Heart left ventricle (tissue), 16 donors: ENCODE measurements at regions not wholly inside any gene's neighbourhood (a gene's known extent, or its start where the extent isn't known, plus 50 kb on each side); places are given as distances from the start of the nearest gene placed in this dataset.

Source experiments
- ATAC-seq, 4 donors: fragments of 200-7000 bp; cut with Tn5 transposase; one replicate each; pipeline ENCODE4 v1.9.1; 2020 to 2022; ENCODE audit warnings: moderate library complexity in 4 of 4, mild to moderate bottlenecking in 3 of 4, moderate number of reproducible peaks in 1 of 4
- DNase-seq, 5 donors: peaks; one replicate each; pipeline ENCODE4 v3.0.0-alpha.2; 2020
- H3K27ac ChIP-seq, 12 donors: fragments of 200-600 bp; sonication (generic) in 4 of 12; one replicate each; pipeline versions ENCODE4 v1.5.0 to v1.8.0; 2016 to 2022; ENCODE audit warnings: mild to moderate bottlenecking in 2 of 12
- H3K27me3 ChIP-seq, 9 donors: fragments of 200-600 bp; sonication (generic) in 2 of 9; one replicate each; pipeline versions ENCODE4 v1.5.1 to v1.8.0; 2016 to 2022; ENCODE audit warnings: mild to moderate bottlenecking in 3 of 9
- H3K36me3 ChIP-seq, 9 donors: fragments of 200-600 bp; sonication (generic) in 2 of 9; one replicate each; pipeline versions ENCODE4 v1.5.0 to v1.8.0; 2018 to 2022; ENCODE audit warnings: mild to moderate bottlenecking in 2 of 9
- H3K4me1 ChIP-seq, 12 donors: fragments of 200-600 bp; sonication (generic) in 4 of 12; one replicate each; pipeline versions ENCODE4 v1.5.0 to v1.8.0; 2016 to 2022; ENCODE audit warnings: mild to moderate bottlenecking in 3 of 12
- H3K4me3 ChIP-seq, 12 donors: fragments of 200-600 bp; sonication (generic) in 4 of 12; one replicate each; pipeline versions ENCODE4 v1.5.0 to v1.8.0; 2017 to 2022; ENCODE audit warnings: mild to moderate bottlenecking in 9 of 12, moderate library complexity in 4 of 12
- H3K9me3 ChIP-seq, 12 donors: fragments of 200-600 bp; sonication (generic) in 4 of 12; one replicate each; pipeline versions ENCODE4 v1.5.0 to v1.8.0; 2016 to 2022; ENCODE audit warnings: mild to moderate bottlenecking in 1 of 12
- POLR2A ChIP-seq, 2 donors: fragments of 450-650 bp; IDR thresholded peaks; one replicate each; pipeline ENCODE4 v1.6.1; 2017; ENCODE audit warnings: antibody characterized with exemption in 2 of 2, mild to moderate bottlenecking in 2 of 2, moderate library complexity in 2 of 2
- WGBS, 4 donors: extraction: QIAGEN DNeasy Blood & Tissue Kit in 2 of 4; methylation state at CpG; one replicate each; pipeline versions ENCODE4 v1.1.5 to v1.1.7; 2013 to 2018; 5-methylcytosine and 5-hydroxymethylcytosine counted together
- intact Hi-C, 10 donors: fragments of 100-400 bp; cut with DNase I; formaldehyde crosslinking; loops; one replicate each; pipeline versions ENCODE4 v1.11.1 to v1.14.2; 2022
- TF ChIP-seq, protein P1 (sequence below), 12 donors: fragments of 200-600 bp; sonication (generic) in 4 of 12; IDR thresholded peaks; one replicate each; pipeline versions ENCODE4 v1.5.0 to v1.8.0; 2018 to 2022; ENCODE audit warnings: antibody characterized with exemption in 12 of 12, mild to moderate bottlenecking in 5 of 12
- donor health status: ischemic (EF 13 %, LVEDD 7.1; RV severe dilation, severe dysfunction).
- donor health status: healthy with polysubstance abuse.
- donor health status: DM: no; HTN: yes; CAD: no.
- donor health status: DM: no; HTN: no; CAD: no.
- donor health status: ischemic (EF 25% LVEDD 6.9; RV normal size, moderate dysfunction).
- donor health status: ischemic (EF 25% LVEDD 5.7; RV mildly dilated, moderate dysfunction).
- donor health status: healthy.
- donor health status: DM: yes; HTN: yes; CAD: no.
- donor health status: ischemic (EF 35%, LVEDD 5.7; RV mildly dilated, moderate dysfunction).
- donor health status: nonischemic (EF 11% LVEDD 7.7; RV severe dilation, severe dysfunction).
- donor health status: DM: yes; HTN: yes; CAD: no.
- donor health status: PGD.
- donor health status: ischemic (EF 29% LVEDD 5.4; RV normal size, mild dysfunction).
- donor health status: nonischemic (EF 23%, LVEDD 6.1; RV moderate dilation, normal function).

DNA sequence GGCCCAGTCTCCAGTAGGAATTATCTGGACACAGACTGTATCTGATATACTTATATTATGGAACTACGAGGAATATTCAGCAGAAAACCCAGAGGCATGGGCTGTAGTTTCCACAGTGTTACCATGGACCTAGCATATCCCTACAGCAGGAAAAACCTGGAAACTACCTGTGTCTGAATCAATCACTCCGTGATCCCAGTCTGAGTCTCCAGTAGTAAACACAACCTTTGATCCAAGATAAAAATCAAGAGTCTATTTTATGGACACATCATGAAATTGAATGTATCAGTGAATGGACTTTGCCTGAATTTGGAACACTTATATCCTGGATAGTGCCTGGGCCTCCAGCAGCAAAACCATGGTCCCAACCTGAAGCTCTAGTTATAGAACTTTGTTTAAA, 57.5 kb upstream of the RBMY1B start:
- no peak for ATAC-seq
- H3K36me3 ChIP-seq: no peaks in the 10 kb centered on the region

DNA sequence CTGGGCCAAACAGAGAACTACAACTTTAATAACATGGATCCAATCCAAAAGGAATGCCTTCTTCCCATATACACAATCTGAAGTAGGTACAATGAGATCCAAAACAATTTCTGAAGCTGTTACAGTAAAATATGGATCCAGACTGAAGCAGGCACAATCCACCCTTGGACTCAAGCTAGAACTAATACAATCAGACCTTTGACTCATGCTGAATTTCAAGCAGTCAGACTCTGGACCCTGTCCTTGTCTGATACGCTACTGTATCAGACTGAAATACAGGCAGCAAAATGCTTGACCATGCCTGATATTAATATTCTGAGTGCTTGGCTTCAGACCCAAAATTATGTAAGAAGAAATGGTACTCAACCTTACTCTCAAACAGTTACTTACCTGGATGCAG, 57.0 kb upstream of the RBMY1B start:
- ATAC-seq (no peak), DNase-seq (no peak)
- Histone ChIP-seq H3K36me3 (no peaks in the 10 kb centered on the region), H3K4me3 (no peak overlapping the region), H3K4me1 (no peaks in the 10 kb centered on the region), H3K27ac (no peak overlapping the region), H3K9me3 (no peaks in the 10 kb centered on the region), H3K27me3 (no peaks in the 10 kb centered on the region)
- 59 to 85% methylated on average over 1 of the region's 1 CpG; no CpG with 5 or more reads in 2 of the 4 donors for WGBS, 4 donors
- intact Hi-C loops: no loop called here
- TF ChIP-seq POLR2A (IDR thresholded peaks at IDR 0.05): no peak
- TF ChIP-seq, protein P1, sequence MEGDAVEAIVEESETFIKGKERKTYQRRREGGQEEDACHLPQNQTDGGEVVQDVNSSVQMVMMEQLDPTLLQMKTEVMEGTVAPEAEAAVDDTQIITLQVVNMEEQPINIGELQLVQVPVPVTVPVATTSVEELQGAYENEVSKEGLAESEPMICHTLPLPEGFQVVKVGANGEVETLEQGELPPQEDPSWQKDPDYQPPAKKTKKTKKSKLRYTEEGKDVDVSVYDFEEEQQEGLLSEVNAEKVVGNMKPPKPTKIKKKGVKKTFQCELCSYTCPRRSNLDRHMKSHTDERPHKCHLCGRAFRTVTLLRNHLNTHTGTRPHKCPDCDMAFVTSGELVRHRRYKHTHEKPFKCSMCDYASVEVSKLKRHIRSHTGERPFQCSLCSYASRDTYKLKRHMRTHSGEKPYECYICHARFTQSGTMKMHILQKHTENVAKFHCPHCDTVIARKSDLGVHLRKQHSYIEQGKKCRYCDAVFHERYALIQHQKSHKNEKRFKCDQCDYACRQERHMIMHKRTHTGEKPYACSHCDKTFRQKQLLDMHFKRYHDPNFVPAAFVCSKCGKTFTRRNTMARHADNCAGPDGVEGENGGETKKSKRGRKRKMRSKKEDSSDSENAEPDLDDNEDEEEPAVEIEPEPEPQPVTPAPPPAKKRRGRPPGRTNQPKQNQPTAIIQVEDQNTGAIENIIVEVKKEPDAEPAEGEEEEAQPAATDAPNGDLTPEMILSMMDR (IDR thresholded peaks at IDR 0.05): no peak

More for the DNA sequence above, 57.5 kb upstream of the RBMY1B start:
- no peaks in the 10 kb centered on the region for H3K27me3 ChIP-seq
- no peak overlapping the region for H3K4me3 ChIP-seq
- no peak overlapping the region for H3K27ac ChIP-seq
- intact Hi-C loops: no loop called here
- TF ChIP-seq, protein P1 (IDR thresholded peaks at IDR 0.05): no peak
- TF ChIP-seq POLR2A (IDR thresholded peaks at IDR 0.05): no peak
- no peaks in the 10 kb centered on the region for H3K4me1 ChIP-seq
- WGBS, 4 donors: 53 to 54% methylated on average over 2 of the region's 2 CpGs; no CpG with 5 or more reads in 2 of the 4 donors
- no peak for DNase-seq
- H3K9me3 ChIP-seq: no peaks in the 10 kb centered on the region

DNA sequence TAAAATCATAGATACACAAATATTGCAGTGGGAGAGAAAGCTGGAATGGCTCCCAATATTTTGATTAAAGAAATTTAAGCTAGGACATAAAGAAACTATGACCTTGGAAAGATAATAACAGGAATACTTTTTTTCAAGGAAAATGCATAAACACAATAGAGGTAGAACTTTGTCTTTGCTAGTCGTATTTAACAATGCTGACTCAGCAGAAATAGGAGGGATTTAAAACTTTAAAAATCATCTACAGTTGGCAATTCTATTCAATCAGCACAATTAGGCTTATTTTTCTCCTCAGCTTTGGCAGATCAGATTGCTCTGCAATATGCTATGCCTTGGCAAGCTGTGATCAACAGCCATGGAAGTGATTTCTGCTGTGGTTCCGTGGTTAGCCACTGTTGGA, 51.5 kb upstream of the RBMY1B start:
- WGBS, 4 donors: 64 to 71% methylated on average over 2 of the region's 2 CpGs; no CpG with 5 or more reads in 2 of the 4 donors
- ATAC-seq: no peak
- intact Hi-C loops: no loop called here
- Histone ChIP-seq H3K9me3 (no peaks in the 10 kb centered on the region), H3K27ac (no peak overlapping the region), H3K4me3 (no peak overlapping the region), H3K4me1 (no peaks in the 10 kb centered on the region), H3K36me3 (no peaks in the 10 kb centered on the region), H3K27me3 (no peaks in the 10 kb centered on the region)
- DNase-seq: no peak
- TF ChIP-seq POLR2A (IDR thresholded peaks at IDR 0.05): no peak
- TF ChIP-seq, protein P1 (IDR thresholded peaks at IDR 0.05): no peak
